Stimulated activated CD4-positive, alpha-beta T cell treated with anti-CD3 and anti-CD28 coated beads, TNF-alpha, amount 100 ng/mL, for 1 hour (primary cell): ENCODE measurements at regions not wholly inside any gene's neighbourhood (a gene's known extent, or its start where the extent isn't known, plus 50 kb on each side); places are given as distances from the start of the nearest gene placed in this dataset.

ENCODE experiments used
- DNase-seq, 3 donors: peaks; one replicate each; pipeline ENCODE4 v3.0.0-alpha.2; 2020; ENCODE audit warnings: low read depth in 3 of 3, low spot score in 1 of 3

GRCh38 chr5:96043446-96043845, 81.8 kb upstream of the ELL2 start:
- no peak for DNase-seq

- no peak for DNase-seq
Measured at GRCh38 chr5:96037128-96037527, 75.5 kb upstream of the ELL2 start.

- DNase-seq = no peak
Measured at GRCh38 chr5:96036301-96036700, 74.7 kb upstream of the ELL2 start.

GRCh38 chr5:96035796-96036195, 74.1 kb upstream of the ELL2 start:
- DNase-seq = no peak

GRCh38 chr5:96033116-96033515, 71.5 kb upstream of the ELL2 start:
- DNase-seq = no peak

GRCh38 chr5:96031811-96032261, 70.2 kb upstream of the ELL2 start:
- no peak for DNase-seq

GRCh38 chr5:96031180-96031579, 69.5 kb upstream of the ELL2 start:
- DNase-seq = no peak

GRCh38 chr5:96026406-96027041, 64.9 kb upstream of the ELL2 start:
- no peak for DNase-seq

GRCh38 chr5:96024683-96025475, 63.2 kb upstream of the ELL2 start:
- no peak for DNase-seq

- DNase-seq = no peak
Measured at GRCh38 chr5:96023518-96023917, 61.9 kb upstream of the ELL2 start.

- no peak for DNase-seq
Measured at GRCh38 chr5:96022971-96023370, 61.3 kb upstream of the ELL2 start.

- no peak for DNase-seq
Measured at GRCh38 chr5:96017951-96018350, 56.3 kb upstream of the ELL2 start.

- no peak for DNase-seq
Measured at GRCh38 chr5:96016216-96016615, 54.6 kb upstream of the ELL2 start.

GRCh38 chr5:96015709-96016108, 54.1 kb upstream of the ELL2 start:
- no peak for DNase-seq

GRCh38 chr5:96014395-96014794, 52.7 kb upstream of the ELL2 start:
- DNase-seq = no peak

- DNase-seq = no peak
Measured at GRCh38 chr5:96013254-96013653, 51.6 kb upstream of the ELL2 start.

- no peak for DNase-seq
Measured at GRCh38 chr5:96012399-96012798, 50.7 kb upstream of the ELL2 start.
